Neural progenitor cell (in vitro differentiated cells): ENCODE measurements at regions not wholly inside any gene's neighbourhood (a gene's known extent, or its start where the extent isn't known, plus 50 kb on each side); places are given as distances from the start of the nearest gene placed in this dataset.

Experiments used
- DNase-seq: peaks from one replicate; pipeline ENCODE4 v3.0.0-alpha.2; 2016; ENCODE audit warnings: low spot score
- H2AFZ ChIP-seq: fragments of 200-600 bp; sonication (generic); replicated peaks from 2 replicates; pipeline ENCODE4 v1.6.1; 2016; ENCODE audit warnings: antibody characterized with exemption
- H3F3A ChIP-seq: fragments of 200-600 bp; sonication (generic); 2 replicates; pipeline ENCODE4 v1.6.1; 2016; ENCODE audit warnings: antibody characterized with exemption, low read depth
- H3K27ac ChIP-seq: fragments of 200-600 bp; sonication (generic); 2 replicates; pipeline ENCODE4 v1.5.1; 2016; ENCODE audit warnings: mild to moderate bottlenecking
- H3K27me3 ChIP-seq: fragments of 200-600 bp; sonication (generic); 2 replicates; pipeline ENCODE4 v1.6.1; 2016; ENCODE audit warnings: mild to moderate bottlenecking, moderate library complexity
- H3K36me3 ChIP-seq: fragments of 200-600 bp; sonication (generic); 2 replicates; pipeline ENCODE4 v1.5.1; 2016
- H3K4me1 ChIP-seq: fragments of 200-600 bp; sonication (generic); 2 replicates; pipeline ENCODE4 v1.6.1; 2016; ENCODE audit warnings: mixed run types
- H3K4me2 ChIP-seq: fragments of 200-600 bp; sonication (generic); 2 replicates; pipeline ENCODE4 v1.6.1; 2016
- H3K4me3 ChIP-seq: fragments of 200-600 bp; sonication (generic); 2 replicates; pipeline ENCODE4 v1.5.1; 2016
- H3K79me2 ChIP-seq: fragments of 200-600 bp; sonication (generic); 2 replicates; pipeline ENCODE4 v1.6.1; 2016; ENCODE audit warnings: low read depth
- H3K9ac ChIP-seq: fragments of 200-600 bp; sonication (generic); 2 replicates; pipeline ENCODE4 v1.6.1; 2016
- H3K9me3 ChIP-seq: fragments of 200-600 bp; sonication (generic); 2 replicates; pipeline ENCODE4 v1.5.1; 2016; ENCODE audit warnings: low read depth
- H4K20me1 ChIP-seq: fragments of 200-600 bp; sonication (generic); 2 replicates; pipeline ENCODE4 v1.6.1; 2016; ENCODE audit warnings: low read depth
- H3K27ac Mint-ChIP-seq: 3 replicates; pipeline ENCODE4 v1.8.0; 2021; ENCODE audit warnings: mixed read lengths
- H3K27me3 Mint-ChIP-seq: 2 replicates; pipeline ENCODE4 v1.8.0; 2022; ENCODE audit warnings: low read depth, mild to moderate bottlenecking, inconsistent platforms, moderate library complexity, mixed read lengths; ENCODE audit not compliant: insufficient read depth
- H3K36me3 Mint-ChIP-seq: 3 replicates; pipeline ENCODE4 v1.8.0; 2021; ENCODE audit warnings: mixed read lengths
- H3K4me1 Mint-ChIP-seq: 3 replicates; pipeline ENCODE4 v1.8.0; 2021; ENCODE audit warnings: mixed read lengths
- H3K4me3 Mint-ChIP-seq: 3 replicates; pipeline ENCODE4 v1.8.0; 2021; ENCODE audit warnings: mild to moderate bottlenecking, moderate library complexity, mixed read lengths
- H3K9me3 Mint-ChIP-seq: 3 replicates; pipeline ENCODE4 v1.8.0; 2020; ENCODE audit warnings: mixed read lengths
- EZH2 ChIP-seq: fragments of 200-600 bp; sonication (generic); IDR thresholded peaks from 2 replicates; pipeline ENCODE4 v1.6.1; 2017; ENCODE audit warnings: antibody characterized with exemption, mild to moderate bottlenecking, moderate library complexity
- EZH2phosphoT487 ChIP-seq: fragments of 200-600 bp; sonication (generic); IDR thresholded peaks from 2 replicates; pipeline ENCODE4 v1.6.1; 2017; ENCODE audit warnings: antibody characterized with exemption
- TF ChIP-seq, protein P1 (sequence below): fragments of 200-600 bp; sonication (generic); IDR thresholded peaks from 2 replicates; pipeline ENCODE4 v1.5.1; 2017; ENCODE audit warnings: antibody characterized with exemption, mild to moderate bottlenecking

DNA sequence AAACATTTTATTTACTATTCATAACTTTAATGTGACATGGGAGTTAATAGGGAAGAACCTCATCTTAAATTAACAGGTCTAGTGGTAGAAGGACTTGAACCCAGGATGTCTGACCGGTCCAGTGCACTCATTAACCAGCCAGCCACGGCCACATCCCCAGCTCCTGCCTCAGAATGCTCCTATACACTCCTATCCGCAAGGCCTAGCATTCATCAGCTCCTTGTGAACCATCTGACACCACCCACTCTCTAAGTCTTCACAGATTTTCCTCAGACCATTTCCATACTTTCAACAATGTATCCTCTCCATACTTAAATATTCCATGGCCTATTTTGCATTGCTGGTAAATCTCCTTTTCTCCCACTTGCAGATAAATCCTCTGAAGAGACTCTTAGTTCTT, 98.3 kb downstream of the KLF12 start:
- H4K20me1 ChIP-seq, result no peaks in the 10 kb centered on the region
- peaks cover 6% of the 10 kb centered on the region for H3K4me1 ChIP-seq
- no peak overlapping the region for H3K4me3 ChIP-seq
- H3K4me3 Mint-ChIP-seq, result no peak overlapping the region
- peaks cover 23% of the 10 kb centered on the region for H3K4me1 Mint-ChIP-seq
- peaks cover 3% of the 10 kb centered on the region for H3K27me3 Mint-ChIP-seq
- H3K36me3 ChIP-seq, result no peaks in the 10 kb centered on the region
- no peaks in the 10 kb centered on the region for H3K9me3 Mint-ChIP-seq
- H3K9ac ChIP-seq, result no peak overlapping the region
- no peak overlapping the region for H3K4me2 ChIP-seq
- no peak overlapping the region for H3K27ac Mint-ChIP-seq
- H3K27me3 ChIP-seq, result no peaks in the 10 kb centered on the region
- no peaks in the 10 kb centered on the region for H3K9me3 ChIP-seq
- TF ChIP-seq EZH2phosphoT487, result no peak
- TF ChIP-seq, protein P1, sequence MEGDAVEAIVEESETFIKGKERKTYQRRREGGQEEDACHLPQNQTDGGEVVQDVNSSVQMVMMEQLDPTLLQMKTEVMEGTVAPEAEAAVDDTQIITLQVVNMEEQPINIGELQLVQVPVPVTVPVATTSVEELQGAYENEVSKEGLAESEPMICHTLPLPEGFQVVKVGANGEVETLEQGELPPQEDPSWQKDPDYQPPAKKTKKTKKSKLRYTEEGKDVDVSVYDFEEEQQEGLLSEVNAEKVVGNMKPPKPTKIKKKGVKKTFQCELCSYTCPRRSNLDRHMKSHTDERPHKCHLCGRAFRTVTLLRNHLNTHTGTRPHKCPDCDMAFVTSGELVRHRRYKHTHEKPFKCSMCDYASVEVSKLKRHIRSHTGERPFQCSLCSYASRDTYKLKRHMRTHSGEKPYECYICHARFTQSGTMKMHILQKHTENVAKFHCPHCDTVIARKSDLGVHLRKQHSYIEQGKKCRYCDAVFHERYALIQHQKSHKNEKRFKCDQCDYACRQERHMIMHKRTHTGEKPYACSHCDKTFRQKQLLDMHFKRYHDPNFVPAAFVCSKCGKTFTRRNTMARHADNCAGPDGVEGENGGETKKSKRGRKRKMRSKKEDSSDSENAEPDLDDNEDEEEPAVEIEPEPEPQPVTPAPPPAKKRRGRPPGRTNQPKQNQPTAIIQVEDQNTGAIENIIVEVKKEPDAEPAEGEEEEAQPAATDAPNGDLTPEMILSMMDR, result no peak
- no peak for TF ChIP-seq EZH2
- H3F3A ChIP-seq, result no peaks in the 10 kb centered on the region
- H3K27ac ChIP-seq, result no peak overlapping the region
- peaks cover 24% of the 10 kb centered on the region for H3K79me2 ChIP-seq
- DNase-seq, result no peak
- no peak overlapping the region for H2AFZ ChIP-seq
- peaks cover 4% of the 10 kb centered on the region for H3K36me3 Mint-ChIP-seq

DNA sequence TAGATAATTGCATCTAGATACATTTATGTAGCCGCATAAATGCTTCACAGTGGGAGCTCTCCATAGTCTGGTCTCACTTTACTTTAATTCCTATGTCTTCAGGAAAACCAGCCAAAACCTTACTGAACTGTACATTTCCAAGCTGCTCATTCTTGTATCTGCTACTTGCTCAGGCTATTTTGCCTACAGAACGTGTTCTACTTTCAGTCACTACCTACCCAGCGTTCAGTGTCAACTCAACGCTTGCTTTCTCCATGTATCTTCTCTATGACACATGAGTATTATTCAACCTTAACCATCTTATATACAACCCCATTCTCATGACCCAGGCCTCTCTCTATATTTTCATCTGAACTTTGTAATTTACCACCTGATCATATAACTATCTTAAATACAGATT, 101.9 kb downstream of the KLF12 start:
- Histone ChIP-seq H3K4me3 (no peak overlapping the region), H3K4me2 (no peak overlapping the region), H3F3A (no peaks in the 10 kb centered on the region), H3K9ac (no peak overlapping the region), H3K27me3 (no peaks in the 10 kb centered on the region), H4K20me1 (no peaks in the 10 kb centered on the region), H2AFZ (no peak overlapping the region), H3K4me1 (peaks cover 10% of the 10 kb centered on the region), H3K36me3 (no peaks in the 10 kb centered on the region), H3K79me2 (peaks cover 1% of the 10 kb centered on the region), H3K9me3 (no peaks in the 10 kb centered on the region), H3K27ac (no peak overlapping the region)
- Mint-ChIP-seq H3K36me3 (no peaks in the 10 kb centered on the region), H3K4me3 (no peak overlapping the region), H3K4me1 (peaks cover 17% of the 10 kb centered on the region), H3K27ac (no peak overlapping the region), H3K9me3 (no peaks in the 10 kb centered on the region), H3K27me3 (no peaks in the 10 kb centered on the region)
- TF ChIP-seq, protein P1, result no peak
- TF ChIP-seq EZH2phosphoT487, result no peak
- TF ChIP-seq EZH2, result no peak
- DNase-seq, result no peak

DNA sequence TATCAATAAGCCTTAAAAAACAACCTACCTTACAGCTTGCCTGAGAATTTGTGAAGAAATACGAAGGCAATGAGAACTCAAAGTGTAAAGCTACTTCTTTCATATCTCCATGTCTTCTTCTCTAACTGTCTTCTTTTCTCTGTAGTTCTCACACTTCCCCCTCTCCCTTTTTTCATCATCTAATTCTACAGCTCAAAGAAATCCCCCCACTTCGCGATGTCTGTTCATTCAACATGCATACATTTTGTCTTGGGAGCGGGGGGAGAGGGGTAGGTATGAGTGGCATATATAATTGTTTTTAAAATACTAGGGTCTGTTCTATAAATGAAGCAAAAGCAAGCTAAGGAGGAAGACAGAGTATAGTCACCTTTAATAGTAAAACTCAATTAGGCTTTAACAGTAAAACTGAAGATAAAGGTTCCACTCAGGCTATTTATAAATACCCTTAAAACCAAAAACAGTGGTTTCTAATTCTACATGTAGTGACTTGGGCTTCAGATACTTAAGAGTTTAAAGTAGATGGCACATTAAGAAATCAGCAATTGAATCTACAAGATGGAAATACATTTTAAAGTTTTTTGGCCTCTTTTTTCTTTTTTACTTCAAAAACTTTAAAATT, 106.9 kb downstream of the KLF12 start:
- H3K4me3 ChIP-seq, result no peak overlapping the region
- H3K27me3 ChIP-seq, result no peaks in the 10 kb centered on the region
- no peak overlapping the region for H3K9ac ChIP-seq
- no peak overlapping the region for H2AFZ ChIP-seq
- no peaks in the 10 kb centered on the region for H3K9me3 ChIP-seq
- no peaks in the 10 kb centered on the region for H3K79me2 ChIP-seq
- no peaks in the 10 kb centered on the region for H3K36me3 ChIP-seq
- Mint-ChIP-seq H3K4me1 (peaks cover 29% of the 10 kb centered on the region), H3K27ac (peak overlapping the region; percentile 86), H3K4me3 (peak overlapping the region; percentile 77), H3K36me3 (peaks cover 14% of the 10 kb centered on the region), H3K9me3 (peaks cover 7% of the 10 kb centered on the region), H3K27me3 (no peaks in the 10 kb centered on the region)
- no peak overlapping the region for H3K27ac ChIP-seq
- TF ChIP-seq EZH2phosphoT487 (no peak), EZH2 (no peak)
- TF ChIP-seq, protein P1, result no peak
- H3K4me1 ChIP-seq, result peaks cover 18% of the 10 kb centered on the region
- H3K4me2 ChIP-seq, result no peak overlapping the region
- H4K20me1 ChIP-seq, result no peaks in the 10 kb centered on the region
- H3F3A ChIP-seq, result no peaks in the 10 kb centered on the region
- no peak for DNase-seq
